ENCODE measurements at regions not wholly inside any gene's neighbourhood (a gene's known extent, or its start where the extent isn't known, plus 50 kb on each side); places are given as distances from the start of the nearest gene placed in this dataset.

DNA sequence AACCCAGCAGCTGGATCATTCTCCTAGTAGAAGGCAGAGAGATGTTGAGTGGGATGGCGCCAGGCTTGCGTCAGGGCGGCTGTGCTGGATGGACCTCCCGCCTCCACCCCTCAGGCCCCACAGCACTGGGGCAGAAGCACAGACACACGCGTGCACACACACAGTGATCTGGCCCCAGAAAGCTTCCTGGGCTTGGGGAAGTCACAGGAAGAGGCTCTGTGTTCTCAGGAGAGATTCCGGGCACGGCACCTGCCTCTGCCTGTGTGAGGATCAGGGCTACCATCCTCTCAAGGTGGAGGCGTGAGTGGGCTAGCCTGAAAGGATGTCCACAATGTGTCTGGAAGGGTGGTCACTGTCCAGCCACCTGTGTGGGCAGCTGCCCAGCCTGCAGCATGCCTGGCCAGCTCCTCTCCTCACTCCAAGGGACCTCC, 229.8 kb upstream of the HS6ST1 start:
- TF ChIP-seq, protein P1, sequence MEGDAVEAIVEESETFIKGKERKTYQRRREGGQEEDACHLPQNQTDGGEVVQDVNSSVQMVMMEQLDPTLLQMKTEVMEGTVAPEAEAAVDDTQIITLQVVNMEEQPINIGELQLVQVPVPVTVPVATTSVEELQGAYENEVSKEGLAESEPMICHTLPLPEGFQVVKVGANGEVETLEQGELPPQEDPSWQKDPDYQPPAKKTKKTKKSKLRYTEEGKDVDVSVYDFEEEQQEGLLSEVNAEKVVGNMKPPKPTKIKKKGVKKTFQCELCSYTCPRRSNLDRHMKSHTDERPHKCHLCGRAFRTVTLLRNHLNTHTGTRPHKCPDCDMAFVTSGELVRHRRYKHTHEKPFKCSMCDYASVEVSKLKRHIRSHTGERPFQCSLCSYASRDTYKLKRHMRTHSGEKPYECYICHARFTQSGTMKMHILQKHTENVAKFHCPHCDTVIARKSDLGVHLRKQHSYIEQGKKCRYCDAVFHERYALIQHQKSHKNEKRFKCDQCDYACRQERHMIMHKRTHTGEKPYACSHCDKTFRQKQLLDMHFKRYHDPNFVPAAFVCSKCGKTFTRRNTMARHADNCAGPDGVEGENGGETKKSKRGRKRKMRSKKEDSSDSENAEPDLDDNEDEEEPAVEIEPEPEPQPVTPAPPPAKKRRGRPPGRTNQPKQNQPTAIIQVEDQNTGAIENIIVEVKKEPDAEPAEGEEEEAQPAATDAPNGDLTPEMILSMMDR (optimal IDR thresholded peaks at IDR 0.05 in 1 of 3, IDR thresholded peaks at IDR 0.05 in 1 of 3, conservative IDR thresholded peaks at IDR 0.05 in 1 of 3; ENCODE audit: extremely low read depth in 1 of 3, insufficient read depth in 2 of 3, low read length in 3 of 3), result no peak
- TF ChIP-seq EZH2 (IDR thresholded peaks at IDR 0.05; ENCODE audit: low read length), result no peak
